GM19035 (cell line): ENCODE measurements at regions not wholly inside any gene's neighbourhood (a gene's known extent, or its start where the extent isn't known, plus 50 kb on each side); places are given as distances from the start of the nearest gene placed in this dataset.

Experiments
- ATAC-seq: cut with Tn5 transposase; IDR thresholded peaks from one replicate; pipeline ENCODE4 v1.9.1; 2021; ENCODE audit not compliant: unreplicated experiment

- no peak for ATAC-seq
Measured at GRCh38 chr11:30153008-30153407, 77.8 kb upstream of the FSHB start.

GRCh38 chr11:30155428-30155827 lies 75.4 kb upstream of the FSHB start:
- no peak for ATAC-seq

- no peak for ATAC-seq
Measured at GRCh38 chr11:30159546-30159945, 71.3 kb upstream of the FSHB start.

- no peak for ATAC-seq
Measured at GRCh38 chr11:30165652-30166051, 65.2 kb upstream of the FSHB start.

- ATAC-seq, result no peak
Measured at GRCh38 chr11:30171661-30172060, 59.2 kb upstream of the FSHB start.

- ATAC-seq, result no peak
Measured at GRCh38 chr11:30172158-30172557, 58.7 kb upstream of the FSHB start.

- no peak for ATAC-seq
Measured at GRCh38 chr11:30172883-30173311, 57.9 kb upstream of the FSHB start.

- no peak for ATAC-seq
Measured at GRCh38 chr11:30174265-30175020, 56.4 kb upstream of the FSHB start.
